Testis (tissue), 2 donors: ENCODE measurements at regions not wholly inside any gene's neighbourhood (a gene's known extent, or its start where the extent isn't known, plus 50 kb on each side); places are given as distances from the start of the nearest gene placed in this dataset.

Experiments
- DNase-seq: peaks from one replicate; pipeline ENCODE4 v3.0.0-alpha.2; 2019
- H3K27ac ChIP-seq, 2 donors: fragments of 200-600 bp; sonication (generic); one replicate each; pipeline ENCODE4 v1.5.1; 2019
- H3K27me3 ChIP-seq: fragments of 200-600 bp; sonication (generic); one replicate; pipeline ENCODE4 v1.5.1; 2019
- H3K36me3 ChIP-seq: fragments of 200-600 bp; sonication (generic); one replicate; pipeline ENCODE4 v1.5.1; 2017; ENCODE audit warnings: low read depth; ENCODE audit errors: missing control alignments
- H3K4me1 ChIP-seq: fragments of 200-600 bp; sonication (generic); one replicate; pipeline ENCODE4 v1.5.1; 2019
- H3K4me3 ChIP-seq, 2 donors: fragments of 200-600 bp; sonication (generic); one replicate each; pipeline ENCODE4 v1.5.1; 2017 to 2019
- H3K9me3 ChIP-seq: fragments of 200-600 bp; sonication (generic); one replicate; pipeline ENCODE4 v1.5.1; 2017
- CTCF ChIP-seq, 3 experiments: fragments of 450-650 bp in 2 of 3; fragments of 200-600 bp in 1 of 3; sonication (generic) in 1 of 3; IDR thresholded peaks; one replicate each; pipeline ENCODE4 v1.5.1; 2016 to 2019; ENCODE audit warnings: antibody characterized with exemption in 3 of 3, mild to moderate bottlenecking in 2 of 3, moderate library complexity in 1 of 3
- POLR2A ChIP-seq: fragments of 450-650 bp; IDR thresholded peaks from one replicate; pipeline ENCODE4 v1.6.1; 2017; ENCODE audit warnings: antibody characterized with exemption, mild to moderate bottlenecking, moderate library complexity
- WGBS, 2 donors: methylation state at CpG; one replicate each; pipeline ENCODE4 v1.1.5; 2018; 5-methylcytosine and 5-hydroxymethylcytosine counted together
- intact Hi-C: fragments of 100-400 bp; cut with DNase I; formaldehyde crosslinking; loops from one replicate; pipeline ENCODE4 v1.15.1; 2023; ENCODE audit warnings: low total_unique reads

- H3K4me1 ChIP-seq: no peaks in the 10 kb centered on the region
- no peaks in the 10 kb centered on the region for H3K36me3 ChIP-seq
- no peak overlapping the region for H3K4me3 ChIP-seq
- DNase-seq: no peak
- no peaks in the 10 kb centered on the region for H3K27me3 ChIP-seq
- no peaks in the 10 kb centered on the region for H3K9me3 ChIP-seq
- TF ChIP-seq CTCF (IDR thresholded peaks at IDR 0.05) (no peak), POLR2A (no peak)
- no peak overlapping the region for H3K27ac ChIP-seq
- intact Hi-C loops: no loop called here
- 43 to 55% methylated on average over 5 of the region's 5 CpGs for WGBS, 2 donors
Observed at GRCh38 chr21:36567216-36567885, 87.4 kb upstream of the CLDN14 start.

- Histone ChIP-seq H3K9me3 (no peaks in the 10 kb centered on the region), H3K4me3 (no peak overlapping the region), H3K4me1 (no peaks in the 10 kb centered on the region), H3K27ac (no peak overlapping the region), H3K36me3 (no peaks in the 10 kb centered on the region), H3K27me3 (no peaks in the 10 kb centered on the region)
- WGBS, 2 donors: 67 to 78% methylated on average over 6 of the region's 6 CpGs
- no peak for DNase-seq
- TF ChIP-seq POLR2A (no peak), CTCF (IDR thresholded peaks at IDR 0.05) (no peak)
- intact Hi-C loops: no loop called here
Observed at GRCh38 chr21:36569511-36569910, 89.6 kb upstream of the CLDN14 start.

GRCh38 chr21:36571556-36571955 is 91.6 kb upstream of the CLDN14 start:
- DNase-seq: no peak
- intact Hi-C loops: no loop called here
- Histone ChIP-seq H3K9me3 (no peaks in the 10 kb centered on the region), H3K27me3 (no peaks in the 10 kb centered on the region), H3K36me3 (no peaks in the 10 kb centered on the region), H3K4me1 (no peaks in the 10 kb centered on the region), H3K27ac (no peak overlapping the region), H3K4me3 (no peak overlapping the region)
- TF ChIP-seq POLR2A (no peak), CTCF (IDR thresholded peaks at IDR 0.05) (no peak)
- 30 to 37% methylated on average over 10 of the region's 10 CpGs for WGBS, 2 donors

- no peak overlapping the region for H3K4me3 ChIP-seq
- H3K9me3 ChIP-seq: no peaks in the 10 kb centered on the region
- no peaks in the 10 kb centered on the region for H3K36me3 ChIP-seq
- WGBS, 2 donors: 58 to 59% methylated on average over 7 of the region's 7 CpGs
- no peaks in the 10 kb centered on the region for H3K4me1 ChIP-seq
- DNase-seq: no peak
- H3K27me3 ChIP-seq: no peaks in the 10 kb centered on the region
- TF ChIP-seq POLR2A: no peak
- no peak for TF ChIP-seq CTCF (IDR thresholded peaks at IDR 0.05)
- H3K27ac ChIP-seq: no peak overlapping the region
- intact Hi-C loops: no loop called here
Observed at GRCh38 chr21:36572039-36572438, 92.1 kb upstream of the CLDN14 start.

- no peaks in the 10 kb centered on the region for H3K36me3 ChIP-seq
- H3K27me3 ChIP-seq: no peaks in the 10 kb centered on the region
- H3K9me3 ChIP-seq: no peaks in the 10 kb centered on the region
- H3K4me1 ChIP-seq: no peaks in the 10 kb centered on the region
- intact Hi-C loops: no loop called here
- no peak overlapping the region for H3K27ac ChIP-seq
- H3K4me3 ChIP-seq: no peak overlapping the region
- 80 to 92% methylated on average over 3 of the region's 3 CpGs for WGBS, 2 donors
- TF ChIP-seq POLR2A (no peak), CTCF (IDR thresholded peaks at IDR 0.05) (no peak)
- no peak for DNase-seq
Observed at GRCh38 chr21:36575306-36575705, 95.4 kb upstream of the CLDN14 start.
